ENCODE measurements at regions not wholly inside any gene's neighbourhood (a gene's known extent, or its start where the extent isn't known, plus 50 kb on each side); places are given as distances from the start of the nearest gene placed in this dataset.

- no peak for DNase-seq (ENCODE audit: low spot score)
These were observed 88.8 kb upstream of the PRR5 start for GRCh38 chr22:44613196-44613595.

GRCh38 chr22:44611880-44612496 lies 90.0 kb upstream of the PRR5 start:
- no peak for DNase-seq (ENCODE audit: low spot score)

- no peak for DNase-seq (ENCODE audit: low spot score)
These were observed 91.9 kb upstream of the PRR5 start for GRCh38 chr22:44610071-44610470.

GRCh38 chr22:44609400-44609988 lies 92.5 kb upstream of the PRR5 start:
- no peak for DNase-seq (ENCODE audit: low spot score)

- DNase-seq (ENCODE audit: low spot score): no peak
These were observed 93.2 kb upstream of the PRR5 start for GRCh38 chr22:44608597-44609399.

GRCh38 chr22:44606126-44606525 lies 95.9 kb upstream of the PRR5 start:
- no peak for DNase-seq (ENCODE audit: low spot score)

- no peak for DNase-seq (ENCODE audit: low spot score)
These were observed 96.5 kb upstream of the PRR5 start for GRCh38 chr22:44605486-44605885.

GRCh38 chr22:44604991-44605390 lies 97.0 kb upstream of the PRR5 start:
- DNase-seq (ENCODE audit: low spot score): no peak

- no peak for DNase-seq (ENCODE audit: low spot score)
These were observed 97.5 kb upstream of the PRR5 start for GRCh38 chr22:44604455-44604854.

- DNase-seq (ENCODE audit: low spot score): no peak
These were observed 98.2 kb upstream of the PRR5 start for GRCh38 chr22:44603767-44604166.

GRCh38 chr22:44601725-44602124 lies 100.3 kb upstream of the PRR5 start:
- no peak for DNase-seq (ENCODE audit: low spot score)

GRCh38 chr22:44601189-44601588 lies 100.8 kb upstream of the PRR5 start:
- no peak for DNase-seq (ENCODE audit: low spot score)

GRCh38 chr22:44600207-44600785 lies 101.7 kb upstream of the PRR5 start:
- DNase-seq (ENCODE audit: low spot score): no peak

- no peak for DNase-seq (ENCODE audit: low spot score)
These were observed 101.6 kb upstream of the RTL6 start for GRCh38 chr22:44599500-44600140.

GRCh38 chr22:44599084-44599483 lies 101.1 kb upstream of the RTL6 start:
- DNase-seq (ENCODE audit: low spot score): no peak

GRCh38 chr22:44597616-44598015 lies 99.6 kb upstream of the RTL6 start:
- no peak for DNase-seq (ENCODE audit: low spot score)

- no peak for DNase-seq (ENCODE audit: low spot score)
These were observed 98.5 kb upstream of the RTL6 start for GRCh38 chr22:44596396-44597125.

- no peak for DNase-seq (ENCODE audit: low spot score)
These were observed 97.9 kb upstream of the RTL6 start for GRCh38 chr22:44595841-44596341.

GRCh38 chr22:44594951-44595350 lies 96.9 kb upstream of the RTL6 start:
- DNase-seq (ENCODE audit: low spot score): peak; percentile 61

GRCh38 chr22:44592824-44593148 lies 94.8 kb upstream of the RTL6 start:
- DNase-seq (ENCODE audit: low spot score): no peak

- no peak for DNase-seq (ENCODE audit: low spot score)
These were observed 94.2 kb upstream of the RTL6 start for GRCh38 chr22:44592126-44592823.
